Chondrocyte (in vitro differentiated cells): ENCODE measurements at regions not wholly inside any gene's neighbourhood (a gene's known extent, or its start where the extent isn't known, plus 50 kb on each side); places are given as distances from the start of the nearest gene placed in this dataset.

ENCODE experiments used
- DNase-seq: peaks from one replicate; pipeline ENCODE4 v3.0.0; 2021; ENCODE audit warnings: mixed read lengths, low spot score
- H3K27ac Mint-ChIP-seq: one replicate; pipeline ENCODE4 v1.8.0; 2021; ENCODE audit warnings: mild to moderate bottlenecking, moderate library complexity, mixed read lengths; ENCODE audit not compliant: unreplicated experiment
- H3K27me3 Mint-ChIP-seq: 2 replicates; pipeline ENCODE4 v1.8.0; 2021; ENCODE audit warnings: low read depth, mixed read lengths
- H3K36me3 Mint-ChIP-seq: 2 replicates; pipeline ENCODE4 v1.8.0; 2021; ENCODE audit warnings: low read depth, mixed read lengths
- H3K4me1 Mint-ChIP-seq: 2 replicates; pipeline ENCODE4 v1.8.0; 2021; ENCODE audit warnings: low read depth, mild to moderate bottlenecking, mixed read lengths
- H3K4me3 Mint-ChIP-seq: one replicate; pipeline ENCODE4 v1.8.0; 2021; ENCODE audit warnings: mild to moderate bottlenecking, moderate library complexity, mixed read lengths; ENCODE audit not compliant: unreplicated experiment
- H3K9me3 Mint-ChIP-seq: 2 replicates; pipeline ENCODE4 v1.8.0; 2021; ENCODE audit warnings: low read depth, mixed read lengths
- CTCF ChIP-seq: fragments of 200-600 bp; sonication (generic); IDR thresholded peaks from 2 replicates; pipeline ENCODE4 v1.5.0; 2021; ENCODE audit warnings: antibody characterized with exemption, mild to moderate bottlenecking, moderate library complexity

- Mint-ChIP-seq H3K9me3 (no peaks in the 10 kb centered on the region), H3K4me3 (no peak overlapping the region), H3K4me1 (no peaks in the 10 kb centered on the region), H3K27me3 (peaks cover 4% of the 10 kb centered on the region), H3K36me3 (no peaks in the 10 kb centered on the region), H3K27ac (no peak overlapping the region)
- no peak for DNase-seq
- TF ChIP-seq CTCF, result no peak
Measured at GRCh38 chr5:87705876-87706275, 293.1 kb upstream of the CCNH start.

GRCh38 chr5:87686975-87687374 is 274.2 kb upstream of the CCNH start:
- H3K27me3 Mint-ChIP-seq, result peaks cover 8% of the 10 kb centered on the region
- no peaks in the 10 kb centered on the region for H3K4me1 Mint-ChIP-seq
- H3K36me3 Mint-ChIP-seq, result no peaks in the 10 kb centered on the region
- no peak overlapping the region for H3K27ac Mint-ChIP-seq
- no peak overlapping the region for H3K4me3 Mint-ChIP-seq
- H3K9me3 Mint-ChIP-seq, result peaks cover 13% of the 10 kb centered on the region
- no peak for TF ChIP-seq CTCF
- DNase-seq, result no peak

DNA sequence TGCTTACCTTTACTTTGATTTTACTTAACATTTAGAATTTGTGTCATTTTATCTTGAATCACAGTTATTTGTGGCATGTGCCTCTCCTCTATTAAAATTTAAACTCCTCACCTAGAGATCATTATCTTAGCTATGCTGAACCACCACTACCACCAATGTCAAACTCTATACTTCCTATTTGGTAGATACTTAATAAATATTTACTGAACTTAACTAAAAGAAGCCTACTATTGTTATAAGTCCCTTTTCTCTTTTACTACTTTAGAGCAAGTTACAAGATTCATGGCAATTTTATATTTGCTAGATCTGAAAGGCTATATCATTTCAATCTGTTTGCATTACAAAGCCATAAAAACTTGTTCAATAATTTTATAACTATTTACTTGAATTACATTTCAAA is 273.3 kb upstream of the CCNH start:
- no peaks in the 10 kb centered on the region for H3K4me1 Mint-ChIP-seq
- TF ChIP-seq CTCF, result no peak
- H3K27ac Mint-ChIP-seq, result no peak overlapping the region
- DNase-seq, result no peak
- H3K36me3 Mint-ChIP-seq, result no peaks in the 10 kb centered on the region
- no peak overlapping the region for H3K4me3 Mint-ChIP-seq
- peaks cover 13% of the 10 kb centered on the region for H3K9me3 Mint-ChIP-seq
- H3K27me3 Mint-ChIP-seq, result peaks cover 8% of the 10 kb centered on the region

GRCh38 chr5:87674235-87674634 is 261.5 kb upstream of the CCNH start:
- no peak for DNase-seq
- no peaks in the 10 kb centered on the region for H3K36me3 Mint-ChIP-seq
- H3K4me3 Mint-ChIP-seq, result no peak overlapping the region
- H3K4me1 Mint-ChIP-seq, result no peaks in the 10 kb centered on the region
- H3K27me3 Mint-ChIP-seq, result peaks cover 7% of the 10 kb centered on the region
- no peak overlapping the region for H3K27ac Mint-ChIP-seq
- no peaks in the 10 kb centered on the region for H3K9me3 Mint-ChIP-seq
- no peak for TF ChIP-seq CTCF

DNA sequence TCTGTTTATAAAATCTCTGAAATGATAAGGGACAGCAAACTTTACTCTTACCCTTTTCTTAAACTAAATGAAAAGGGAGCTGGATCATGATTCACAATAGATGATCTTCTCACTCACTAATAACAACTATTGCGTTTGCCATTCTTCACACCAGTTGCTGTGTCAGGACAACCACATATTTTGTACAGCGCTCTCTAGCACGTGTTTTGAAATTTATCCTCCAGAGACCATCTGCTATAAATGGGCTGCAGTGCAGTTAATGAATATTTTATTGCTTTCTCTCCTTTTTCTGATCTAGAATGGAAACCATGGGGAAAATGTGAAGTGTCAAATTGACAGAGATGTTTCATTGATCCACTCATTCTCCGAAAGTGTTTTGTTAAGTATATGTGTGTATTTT is 258.4 kb upstream of the CCNH start:
- Mint-ChIP-seq H3K9me3 (no peaks in the 10 kb centered on the region), H3K27me3 (peaks cover 10% of the 10 kb centered on the region), H3K27ac (no peak overlapping the region), H3K4me3 (no peak overlapping the region), H3K36me3 (no peaks in the 10 kb centered on the region), H3K4me1 (no peaks in the 10 kb centered on the region)
- DNase-seq, result no peak
- TF ChIP-seq CTCF, result no peak
